ENCODE measurements at regions not wholly inside any gene's neighbourhood (a gene's known extent, or its start where the extent isn't known, plus 50 kb on each side); places are given as distances from the start of the nearest gene placed in this dataset.

- POLR2A ChIA-PET: no interaction called here
- no peak overlapping the region for H3K4me3 ChIP-seq (ENCODE audit: low read depth, low read length)
- CTCF ChIA-PET: no interaction called here
- TF ChIP-seq CTCF (IDR thresholded peaks at IDR 0.05; ENCODE audit: insufficient read depth, low read length, missing control alignments): no peak
- DNase-seq (ENCODE audit: low read depth, low spot score): no peak
Measured at GRCh38 chr5:169460896-169461295, 122.7 kb upstream of the SPDL1 start.

- POLR2A ChIA-PET: no interaction called here
Measured at GRCh38 chr5:169460123-169460522, 123.5 kb upstream of the SPDL1 start.

GRCh38 chr5:169458221-169458620, 125.4 kb upstream of the SPDL1 start:
- TF ChIP-seq CTCF (IDR thresholded peaks at IDR 0.05; ENCODE audit: insufficient read depth, low read length, missing control alignments): no peak
- ChIA-PET POLR2A (no interaction called here), CTCF (interaction anchor here (1.1 kb wide), 1 partner anchor 471 kb away, joined by 4 read pairs; no protein-coding TSS in a partner anchor)
- no peak overlapping the region for H3K4me3 ChIP-seq (ENCODE audit: low read depth, low read length)
- DNase-seq (ENCODE audit: low read depth, low spot score): no peak

More at GRCh38 chr5:169460123-169460522, 123.5 kb upstream of the SPDL1 start:
- no peak for DNase-seq (ENCODE audit: low read depth, low spot score)
- no peak for TF ChIP-seq CTCF (IDR thresholded peaks at IDR 0.05; ENCODE audit: insufficient read depth, low read length, missing control alignments)
- CTCF ChIA-PET: no interaction called here
- H3K4me3 ChIP-seq (ENCODE audit: low read depth, low read length): no peak overlapping the region

- ChIA-PET CTCF (no interaction called here), POLR2A (interaction anchor here (0.6 kb wide), 1 partner anchor 264 kb away, joined by 3 read pairs; no protein-coding TSS in a partner anchor)
- TF ChIP-seq CTCF (IDR thresholded peaks at IDR 0.05; ENCODE audit: insufficient read depth, low read length, missing control alignments): no peak
- no peak for DNase-seq (ENCODE audit: low read depth, low spot score)
- no peak overlapping the region for H3K4me3 ChIP-seq (ENCODE audit: low read depth, low read length)
Measured at GRCh38 chr5:169450464-169450863, 133.1 kb upstream of the SPDL1 start.

DNA sequence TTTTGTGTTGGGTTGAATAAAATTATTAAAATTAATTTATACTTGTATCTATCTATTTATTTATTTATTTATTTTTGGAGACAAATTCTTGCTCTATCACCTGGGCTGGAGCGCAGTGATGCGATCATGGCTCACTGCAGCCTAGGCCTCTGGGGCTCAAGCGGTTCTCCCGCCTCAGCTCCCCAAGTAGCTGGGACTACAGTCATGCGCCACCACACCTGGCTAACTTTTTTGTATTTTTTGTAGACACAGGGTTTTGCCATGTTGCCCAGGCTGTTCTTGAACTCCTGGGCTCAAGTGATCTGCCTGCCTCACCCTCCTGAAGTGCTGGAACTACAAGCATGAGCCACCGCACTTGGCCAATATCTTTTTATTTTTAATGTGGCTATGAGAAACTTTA, 134.7 kb upstream of the SPDL1 start:
- no peak for TF ChIP-seq CTCF (IDR thresholded peaks at IDR 0.05; ENCODE audit: insufficient read depth, low read length, missing control alignments)
- ChIA-PET POLR2A (no interaction called here), CTCF (no interaction called here)
- no peak overlapping the region for H3K4me3 ChIP-seq (ENCODE audit: low read depth, low read length)
- no peak for DNase-seq (ENCODE audit: low read depth, low spot score)

GRCh38 chr5:169445191-169445590, 138.4 kb upstream of the SPDL1 start:
- no peak overlapping the region for H3K4me3 ChIP-seq (ENCODE audit: low read depth, low read length)
- TF ChIP-seq CTCF (IDR thresholded peaks at IDR 0.05; ENCODE audit: insufficient read depth, low read length, missing control alignments): no peak
- CTCF ChIA-PET: interaction anchor here (1.5 kb wide), 1 partner anchor 10 kb away, joined by 3 read pairs; no protein-coding TSS in a partner anchor
- POLR2A ChIA-PET: no interaction called here
- DNase-seq (ENCODE audit: low read depth, low spot score): no peak

Measured in AG04449 (cell line).